Panc1 (cell line): ENCODE measurements at regions not wholly inside any gene's neighbourhood (a gene's known extent, or its start where the extent isn't known, plus 50 kb on each side); places are given as distances from the start of the nearest gene placed in this dataset.

ENCODE experiments used
- ATAC-seq: fragments of 200-7000 bp; cut with Tn5 transposase; 2 replicates; pipeline ENCODE4 v1.9.1; 2020; ENCODE audit warnings: mild to moderate bottlenecking, moderate library complexity
- BruUV-seq: library from RNA; stranded (reverse); fragments of 400-500 nt; replicated peaks from 2 replicates; lab custom pipeline; 2021; lab: Mats Ljungman, UMichigan
- CTCF ChIA-PET: fragments of 300-600 bp; sonication (Branson Sonifier 250); formaldehyde crosslinking; loops from one replicate; lab custom pipeline; 2022; ENCODE audit warnings: antibody characterized with exemption; lab: Charles Lee
- POLR2A ChIA-PET: fragments of 300-600 bp; sonication (Branson Sonifier 250); formaldehyde crosslinking; loops from one replicate; lab custom pipeline; 2022; ENCODE audit warnings: antibody characterized with exemption; lab: Charles Lee
- DNase-seq: peaks from one replicate; pipeline ENCODE4 v3.0.0-alpha.2; 2010; ENCODE audit warnings: low read depth, low spot score
- H3K27ac ChIP-seq: 2 replicates; pipeline ENCODE4 v1.5.1; 2011; ENCODE audit warnings: mild to moderate bottlenecking, low read length, inconsistent platforms
- H3K27me3 ChIP-seq: fragments of 200-500 bp; sonication (Bioruptor generic); 2 replicates; pipeline ENCODE4 v1.6.0; 2014; ENCODE audit warnings: low read length, inconsistent platforms; ENCODE audit not compliant: control insufficient read depth, insufficient read depth
- H3K36me3 ChIP-seq: fragments of 200-500 bp; sonication (Bioruptor generic); 2 replicates; pipeline ENCODE4 v1.5.1; 2014; ENCODE audit warnings: inconsistent platforms, mild to moderate bottlenecking, low read length, moderate library complexity; ENCODE audit not compliant: control insufficient read depth, insufficient read depth
- H3K4me1 ChIP-seq: 2 replicates; pipeline ENCODE4 v1.5.1; 2011; ENCODE audit warnings: inconsistent platforms, mild to moderate bottlenecking, low read length, moderate library complexity; ENCODE audit not compliant: control insufficient read depth, insufficient read depth
- H3K4me3 ChIP-seq, 2 experiments: 2 replicates each; pipeline ENCODE4 v1.5.1; 2011 to 2012; ENCODE audit warnings: low read depth in 2 of 2, low read length in 2 of 2, mild to moderate bottlenecking in 2 of 2, inconsistent platforms in 1 of 2, moderate library complexity in 1 of 2
- H3K9me3 ChIP-seq: fragments of 200-500 bp; sonication (Bioruptor generic); 2 replicates; pipeline ENCODE4 v1.5.1; 2014; ENCODE audit warnings: low read depth, mild to moderate bottlenecking, inconsistent platforms, low read length, moderate library complexity; ENCODE audit not compliant: control insufficient read depth, insufficient read depth
- POLR2AphosphoS5 ChIP-seq: IDR thresholded peaks from 2 replicates; pipeline ENCODE4 v1.6.1; 2012; ENCODE audit warnings: mild to moderate bottlenecking, low read depth, low read length, moderate library complexity
- REST ChIP-seq, 2 experiments: IDR thresholded peaks; 2 replicates each; pipeline ENCODE4 v1.6.1; 2011 to 2012; ENCODE audit warnings: low read depth in 2 of 2, control low read depth in 1 of 2, low read length in 1 of 2, mild to moderate bottlenecking in 1 of 2, moderate library complexity in 1 of 2; ENCODE audit not compliant: insufficient read depth in 1 of 2
- SIN3A ChIP-seq: IDR thresholded peaks from 2 replicates; pipeline ENCODE4 v1.6.1; 2012; ENCODE audit warnings: low read depth, mild to moderate bottlenecking, low read length, moderate library complexity, borderline replicate concordance; ENCODE audit not compliant: insufficient read depth
- TCF7L2 ChIP-seq: IDR thresholded peaks from 2 replicates; pipeline ENCODE4 v1.6.1; 2011; ENCODE audit warnings: mild to moderate bottlenecking, low read depth, low read length, inconsistent platforms
- in situ Hi-C: cut with HindIII; loops from 2 replicates; pipeline ENCODE4 v1.10.0; 2016; ENCODE audit warnings: low sequenced_read_pairs, low pct_unique_long_range_greater_than_20kb
- intact Hi-C: fragments of 100-400 bp; cut with micrococcal nuclease; formaldehyde crosslinking; loops from one replicate; pipeline ENCODE4 v1.10.0; 2022; ENCODE audit not compliant: unreplicated experiment
- TF ChIP-seq, protein P1 (sequence below): fragments of 450-650 bp; IDR thresholded peaks from 2 replicates; pipeline ENCODE4 v1.5.1; 2017; ENCODE audit warnings: mild to moderate bottlenecking

- ATAC-seq (no peak), DNase-seq (no peak)
- Histone ChIP-seq H3K4me3 (no peak overlapping the region), H3K27ac (no peak overlapping the region), H3K36me3 (no peaks in the 10 kb centered on the region), H3K9me3 (no peaks in the 10 kb centered on the region), H3K27me3 (no peaks in the 10 kb centered on the region), H3K4me1 (no peaks in the 10 kb centered on the region)
- ChIA-PET CTCF (no interaction called here), POLR2A (no interaction called here)
- intact Hi-C loops = no loop called here
- in situ Hi-C loops = no loop called here
- TF ChIP-seq, protein P1, sequence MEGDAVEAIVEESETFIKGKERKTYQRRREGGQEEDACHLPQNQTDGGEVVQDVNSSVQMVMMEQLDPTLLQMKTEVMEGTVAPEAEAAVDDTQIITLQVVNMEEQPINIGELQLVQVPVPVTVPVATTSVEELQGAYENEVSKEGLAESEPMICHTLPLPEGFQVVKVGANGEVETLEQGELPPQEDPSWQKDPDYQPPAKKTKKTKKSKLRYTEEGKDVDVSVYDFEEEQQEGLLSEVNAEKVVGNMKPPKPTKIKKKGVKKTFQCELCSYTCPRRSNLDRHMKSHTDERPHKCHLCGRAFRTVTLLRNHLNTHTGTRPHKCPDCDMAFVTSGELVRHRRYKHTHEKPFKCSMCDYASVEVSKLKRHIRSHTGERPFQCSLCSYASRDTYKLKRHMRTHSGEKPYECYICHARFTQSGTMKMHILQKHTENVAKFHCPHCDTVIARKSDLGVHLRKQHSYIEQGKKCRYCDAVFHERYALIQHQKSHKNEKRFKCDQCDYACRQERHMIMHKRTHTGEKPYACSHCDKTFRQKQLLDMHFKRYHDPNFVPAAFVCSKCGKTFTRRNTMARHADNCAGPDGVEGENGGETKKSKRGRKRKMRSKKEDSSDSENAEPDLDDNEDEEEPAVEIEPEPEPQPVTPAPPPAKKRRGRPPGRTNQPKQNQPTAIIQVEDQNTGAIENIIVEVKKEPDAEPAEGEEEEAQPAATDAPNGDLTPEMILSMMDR = no peak
- TF ChIP-seq REST (IDR thresholded peaks at IDR 0.05; ENCODE audit: insufficient read depth in 1 of 2, low read depth in 2 of 2, low read length in 1 of 2) = no peak
- BruUV-seq = no TSS peak
Measured at GRCh38 chr4:43112139-43112538, 219.6 kb downstream of the GRXCR1 start.

GRCh38 chr4:43113196-43113595 lies 220.7 kb downstream of the GRXCR1 start:
- H3K9me3 ChIP-seq = no peaks in the 10 kb centered on the region
- no peak overlapping the region for H3K4me3 ChIP-seq
- H3K27ac ChIP-seq = no peak overlapping the region
- ChIA-PET CTCF (no interaction called here), POLR2A (no interaction called here)
- in situ Hi-C loops (no loop called here), intact Hi-C loops (no loop called here)
- no peaks in the 10 kb centered on the region for H3K27me3 ChIP-seq
- DNase-seq (no peak), ATAC-seq (no peak)
- BruUV-seq = no TSS peak
- TF ChIP-seq REST (IDR thresholded peaks at IDR 0.05; ENCODE audit: insufficient read depth in 1 of 2, low read depth in 2 of 2, low read length in 1 of 2) (no peak), SIN3A (no peak), TCF7L2 (no peak), POLR2AphosphoS5 (no peak)
- TF ChIP-seq, protein P1 = no peak
- no peaks in the 10 kb centered on the region for H3K36me3 ChIP-seq
- H3K4me1 ChIP-seq = no peaks in the 10 kb centered on the region
